ENCODE measurements at regions not wholly inside any gene's neighbourhood (a gene's known extent, or its start where the extent isn't known, plus 50 kb on each side); places are given as distances from the start of the nearest gene placed in this dataset.
"Not testable (repeated sequence)": the region's sequence is repeated elsewhere in the genome, so short reads cannot be mapped to it uniquely, and the experiment has no call there.

DNA sequence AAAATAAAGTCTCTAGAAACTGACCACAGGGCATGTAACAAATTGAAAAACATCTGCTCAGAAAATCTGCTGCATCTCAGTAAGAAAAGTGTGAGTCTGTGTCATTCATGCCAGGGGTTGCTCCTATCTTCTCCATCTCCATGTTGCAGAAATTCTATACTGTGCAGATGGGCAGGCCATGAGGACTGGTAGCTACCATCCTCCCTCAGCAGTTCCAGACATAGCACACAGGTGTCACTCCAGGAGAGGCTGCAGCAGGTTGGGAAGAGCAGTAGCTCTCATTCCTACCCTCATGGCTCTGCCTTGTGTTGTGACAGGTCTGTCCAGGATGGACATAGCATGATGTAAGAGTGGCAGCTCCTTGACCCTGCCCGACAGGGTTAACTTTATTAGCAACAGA lies 173.4 kb downstream of the NDUFS4 start:
- Histone ChIP-seq H3K4me3 (no peak overlapping the region), H3K27ac (no peak overlapping the region)

DNA sequence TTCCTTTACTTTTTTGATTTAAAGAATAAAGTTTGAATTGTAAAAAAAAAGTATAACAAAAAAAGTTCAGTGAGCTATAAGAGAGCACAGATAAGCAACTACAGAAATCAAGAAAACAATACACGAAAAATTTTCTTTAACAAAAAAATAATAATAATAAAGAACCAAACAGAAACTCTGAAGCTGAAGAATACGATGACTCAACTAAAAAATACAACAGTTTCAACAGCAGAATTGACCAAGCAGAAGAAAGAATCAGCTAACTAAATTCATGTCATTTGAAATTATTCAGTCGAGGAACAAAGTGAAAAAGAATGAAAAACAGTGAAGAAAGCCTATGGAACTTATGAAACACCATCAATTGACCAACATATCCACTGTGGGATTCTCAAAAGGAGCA lies 177.7 kb downstream of the NDUFS4 start:
- no peak overlapping the region for H3K4me3 ChIP-seq
- no peak overlapping the region for H3K27ac ChIP-seq

DNA sequence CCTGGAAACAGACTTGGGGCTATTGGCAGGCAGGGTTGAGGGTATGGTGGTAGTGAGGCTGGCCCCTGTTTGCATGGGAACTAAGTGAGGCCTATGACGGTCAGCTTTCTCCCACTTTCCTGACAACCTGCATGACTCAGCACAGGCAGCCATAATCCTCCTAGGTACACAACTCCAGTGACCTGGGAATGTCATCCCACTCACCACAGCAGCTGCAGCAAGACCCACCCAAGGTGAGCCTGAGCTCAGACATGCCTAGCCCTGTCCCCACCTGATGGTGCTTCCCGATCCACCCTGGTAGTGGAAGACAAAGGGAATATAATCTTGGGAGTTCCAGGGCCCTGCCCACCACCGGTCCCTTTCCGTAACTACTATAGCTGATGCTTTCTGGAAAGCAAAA lies 178.7 kb downstream of the NDUFS4 start:
- no peak overlapping the region for H3K27ac ChIP-seq
- no peak overlapping the region for H3K4me3 ChIP-seq

DNA sequence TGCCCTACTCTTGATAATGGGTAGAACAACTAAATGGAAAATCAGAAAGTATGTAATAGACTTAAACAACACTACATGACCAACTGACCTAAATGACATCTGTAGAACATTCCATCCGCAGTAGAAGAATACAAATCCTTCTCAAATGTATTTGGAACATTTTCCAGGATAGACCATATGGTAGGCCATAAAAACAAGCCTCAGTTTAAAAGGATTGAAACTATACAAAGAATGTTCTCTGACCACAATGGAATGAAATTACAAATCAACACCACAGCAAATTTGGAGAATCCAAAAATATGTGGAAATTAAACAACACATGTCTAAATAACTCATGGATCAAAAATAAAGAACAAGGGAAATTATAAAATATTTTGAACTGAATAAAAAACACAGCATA lies 189.2 kb downstream of the NDUFS4 start:
- no peak overlapping the region for H3K4me3 ChIP-seq
- H3K27ac ChIP-seq: no peak overlapping the region

DNA sequence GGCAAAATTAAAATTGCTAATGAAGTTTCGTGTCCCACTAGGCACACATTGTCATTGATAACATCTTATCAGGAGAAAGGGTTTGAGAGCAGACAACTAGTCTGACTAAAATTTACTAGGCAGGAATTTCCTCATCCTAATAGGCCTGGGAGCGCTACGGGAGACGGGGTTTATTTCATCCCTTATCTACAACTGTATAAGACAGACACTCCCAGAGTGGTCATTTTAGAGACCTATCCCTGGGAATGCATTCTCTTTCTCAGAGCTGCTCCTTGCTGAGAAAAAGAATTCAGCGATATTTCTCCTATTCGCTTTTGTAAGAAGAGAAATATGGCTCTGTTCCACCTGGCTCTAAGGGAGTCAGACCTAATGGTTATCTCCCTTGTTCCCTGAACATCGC lies 191.8 kb downstream of the NDUFS4 start:
- H3K27ac ChIP-seq, H3K4me3 ChIP-seq: not testable (repeated sequence)

DNA sequence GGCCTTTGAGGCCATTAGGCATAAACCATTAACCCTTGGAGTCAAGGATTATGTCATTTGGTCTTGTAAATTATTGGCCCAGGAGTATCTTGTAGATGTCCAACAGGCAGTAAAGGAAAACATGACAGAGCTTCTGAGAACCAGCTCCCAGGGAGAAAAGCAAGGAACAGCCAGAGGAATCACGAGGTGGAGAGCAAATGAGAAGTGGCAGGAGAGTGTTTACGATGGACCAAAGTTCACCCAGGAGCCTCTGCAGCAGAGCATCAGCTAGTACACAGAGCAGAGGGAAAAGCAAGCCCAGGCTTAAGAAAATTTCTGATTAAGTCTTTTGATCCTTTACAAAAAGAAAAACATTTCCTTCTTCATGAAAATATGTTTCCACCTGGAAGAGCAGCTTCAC lies 206.2 kb downstream of the NDUFS4 start:
- Histone ChIP-seq H3K27ac (no peak overlapping the region), H3K4me3 (no peak overlapping the region)

DNA sequence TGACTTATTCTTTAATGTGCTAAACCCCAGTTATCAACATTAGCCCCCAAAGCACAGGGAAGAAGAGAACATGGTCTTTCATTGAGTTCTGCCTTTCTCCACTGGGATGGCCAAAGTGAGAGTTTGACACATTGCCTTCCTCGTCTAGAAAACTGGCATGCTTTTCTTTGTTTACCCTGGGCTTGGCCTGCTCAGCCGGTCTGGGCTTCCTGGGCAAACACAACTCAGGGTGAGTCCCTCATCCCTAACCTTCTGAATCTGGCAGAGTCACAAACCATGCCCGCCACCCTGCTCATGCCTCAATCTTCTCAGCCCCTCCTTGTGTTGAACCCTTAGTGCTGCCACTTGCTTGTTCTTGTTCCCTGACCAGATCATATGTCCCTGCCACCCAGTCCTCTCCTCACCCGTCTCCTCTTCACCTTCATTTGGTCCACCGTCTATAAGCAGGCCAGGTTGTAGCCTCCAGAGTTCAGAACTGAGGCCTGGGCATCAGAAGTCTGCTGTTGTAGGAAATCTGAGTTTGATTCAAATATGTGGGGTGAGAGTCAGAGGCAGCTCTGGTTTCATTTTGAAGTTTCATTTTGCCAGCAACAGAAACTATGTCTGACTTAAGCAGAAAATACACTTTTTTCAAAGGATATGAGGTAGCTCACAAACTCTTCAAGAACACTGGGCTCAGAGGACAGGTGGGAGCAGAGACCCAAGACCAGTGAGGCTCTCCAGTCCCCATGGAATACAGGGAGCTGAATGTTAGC lies 217.6 kb downstream of the NDUFS4 start:
- Histone ChIP-seq H3K4me3 (no peak overlapping the region), H3K27ac (no peak overlapping the region)

DNA sequence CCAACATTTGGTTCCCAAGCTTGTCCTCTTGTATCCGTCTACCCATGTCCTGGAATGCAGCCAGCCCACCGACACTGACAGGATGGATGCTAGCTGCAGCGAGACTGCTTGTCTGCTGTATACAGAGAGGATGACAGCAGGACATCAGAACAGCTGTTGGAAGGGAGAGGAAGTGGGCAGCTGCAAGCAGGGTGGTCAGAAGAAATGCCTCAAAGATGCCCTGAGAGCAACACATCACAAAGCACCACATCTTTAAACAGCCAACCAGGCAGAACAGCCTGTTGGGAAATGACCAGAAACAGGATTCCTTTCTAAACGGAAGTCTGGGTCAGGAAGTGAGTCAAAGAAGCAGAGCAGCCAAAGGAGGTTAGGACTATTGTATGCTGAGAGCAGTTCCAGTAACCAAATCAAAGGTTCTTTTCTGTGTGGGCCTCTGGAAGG lies 219.1 kb downstream of the NDUFS4 start:
- Histone ChIP-seq H3K4me3 (no peak overlapping the region), H3K27ac (peak overlapping the region in 1 of 21 experiments; percentile 42)

DNA sequence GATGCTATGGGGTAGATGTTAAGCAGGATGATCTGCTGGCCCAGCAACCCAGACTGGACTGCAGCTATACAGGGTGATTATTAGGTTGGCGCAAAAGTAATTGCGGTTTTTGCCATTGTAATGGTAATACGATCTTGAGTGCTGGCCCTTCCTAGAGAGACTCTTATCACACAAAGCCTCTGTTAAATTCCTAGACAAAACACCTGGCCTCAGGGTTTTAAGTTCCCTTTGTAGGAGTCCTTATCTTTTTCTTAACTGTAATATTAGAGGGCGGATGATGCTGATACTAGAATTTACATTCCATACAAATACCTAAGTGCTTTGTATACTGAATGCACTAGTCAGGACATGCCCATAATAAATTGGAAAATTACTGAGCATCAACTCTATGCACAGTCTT lies 222.2 kb downstream of the NDUFS4 start:
- no peak overlapping the region for H3K27ac ChIP-seq
- H3K4me3 ChIP-seq: no peak overlapping the region

DNA sequence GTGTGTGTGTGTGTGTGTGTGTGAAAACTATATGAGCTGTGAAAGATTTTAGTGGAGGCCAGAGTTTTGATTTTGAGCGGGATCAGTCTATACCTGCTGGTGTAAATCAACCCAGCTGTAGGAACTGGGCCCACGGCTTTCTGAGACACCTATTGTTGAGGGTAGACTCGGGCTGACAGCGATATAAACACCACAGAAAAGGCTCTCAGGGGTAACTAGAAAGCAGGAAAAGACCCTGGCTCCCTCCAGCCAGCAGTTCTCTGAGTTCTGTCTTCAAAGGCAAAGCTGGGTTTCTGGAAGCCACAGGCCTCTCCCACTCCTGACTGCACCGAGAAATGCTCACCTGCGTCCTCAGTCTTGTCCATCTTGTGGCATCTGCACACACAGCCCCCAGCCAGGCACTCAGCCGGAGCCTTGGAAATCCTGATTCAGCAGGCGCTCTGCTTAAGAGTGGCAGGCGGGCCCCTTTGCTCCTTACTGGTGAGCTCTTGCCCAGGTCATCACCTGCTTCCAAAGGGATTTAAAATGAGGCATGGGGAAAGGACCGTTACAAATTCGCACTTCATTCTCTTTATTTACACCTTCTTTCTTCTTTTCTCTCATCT lies 223.3 kb downstream of the NDUFS4 start:
- no peak overlapping the region for H3K4me3 ChIP-seq
- no peak overlapping the region for H3K27ac ChIP-seq

DNA sequence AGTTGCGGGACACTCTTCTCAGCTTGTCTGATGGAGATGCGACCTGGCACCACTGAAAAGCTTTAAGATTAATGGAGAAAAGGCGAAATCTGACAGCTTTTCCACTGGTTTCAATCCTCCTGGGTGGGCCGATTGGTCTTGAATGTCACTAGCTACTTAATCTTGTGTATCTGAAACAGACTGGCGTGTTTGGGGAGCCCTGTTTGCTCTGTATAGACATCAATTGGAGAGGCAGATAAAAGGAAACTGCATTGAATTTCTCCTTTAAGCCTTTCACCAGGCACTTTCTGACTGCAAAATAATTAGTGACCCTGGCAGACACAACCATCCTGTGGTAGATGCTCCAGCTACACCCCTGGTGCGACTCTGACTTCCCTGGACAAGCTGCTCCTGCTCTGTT lies 224.2 kb downstream of the NDUFS4 start:
- Histone ChIP-seq H3K27ac (no peak overlapping the region), H3K4me3 (no peak overlapping the region)

DNA sequence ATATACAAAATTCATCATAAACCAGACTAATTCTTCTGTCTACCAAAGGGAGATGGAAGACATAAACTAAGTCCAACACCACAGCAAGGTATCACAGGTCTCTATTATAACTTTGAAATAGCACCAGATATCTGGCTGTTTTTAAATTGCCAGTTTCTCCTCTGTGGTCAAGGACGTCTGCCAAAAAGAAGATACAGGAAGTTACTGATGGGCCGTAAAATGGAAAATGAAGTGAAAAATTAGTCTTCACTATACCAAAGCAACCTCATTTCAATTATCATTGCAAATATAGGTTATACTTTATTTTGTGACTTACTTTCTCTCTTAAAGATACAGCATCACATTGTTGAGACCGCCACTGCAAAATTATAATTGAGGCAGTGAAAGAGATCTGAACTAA lies 225.5 kb downstream of the NDUFS4 start:
- no peak overlapping the region for H3K4me3 ChIP-seq

DNA sequence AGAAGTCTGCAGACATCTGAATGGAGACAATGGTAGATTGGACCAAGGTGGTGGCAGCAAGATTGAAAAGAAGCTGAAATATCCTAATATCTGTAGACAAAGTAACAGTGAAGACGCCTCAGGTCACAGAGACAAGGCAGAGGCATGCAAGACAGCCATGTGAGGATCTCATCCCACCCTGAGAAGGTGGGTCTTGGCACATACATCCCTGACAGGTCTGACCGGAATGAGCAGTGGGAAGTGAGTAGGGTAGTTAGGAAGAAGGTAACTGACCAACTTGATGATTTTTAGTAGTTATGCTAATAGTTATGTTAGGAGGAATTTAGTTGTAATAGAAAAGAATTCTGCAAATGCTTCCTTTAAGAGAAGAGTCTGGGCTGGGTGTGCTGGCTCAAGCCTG lies 229.6 kb downstream of the NDUFS4 start:
- Histone ChIP-seq H3K27ac (no peak overlapping the region), H3K4me3 (no peak overlapping the region)

More for the DNA sequence above, 225.5 kb downstream of the NDUFS4 start:
- H3K27ac ChIP-seq: no peak overlapping the region

DNA sequence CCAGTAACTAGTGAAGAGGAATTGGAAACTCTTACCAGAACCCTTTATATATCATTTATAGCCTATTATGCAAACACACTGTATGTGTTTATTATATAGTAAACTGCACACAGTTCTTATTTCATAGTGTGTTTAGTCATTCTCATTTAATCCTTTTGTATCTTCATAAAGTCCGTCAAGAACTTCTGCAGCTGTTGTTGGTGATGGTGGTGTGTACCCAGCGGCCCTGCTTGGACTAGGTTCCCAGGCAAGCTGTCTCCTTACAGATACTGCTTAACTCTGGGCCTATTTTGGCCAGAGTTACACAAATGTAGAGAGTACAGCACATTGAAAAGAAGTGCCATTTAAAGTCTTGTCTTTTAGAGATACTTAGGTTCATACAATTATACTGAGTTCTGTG lies 231.9 kb downstream of the NDUFS4 start:
- H3K4me3 ChIP-seq: no peak overlapping the region
- no peak overlapping the region for H3K27ac ChIP-seq

DNA sequence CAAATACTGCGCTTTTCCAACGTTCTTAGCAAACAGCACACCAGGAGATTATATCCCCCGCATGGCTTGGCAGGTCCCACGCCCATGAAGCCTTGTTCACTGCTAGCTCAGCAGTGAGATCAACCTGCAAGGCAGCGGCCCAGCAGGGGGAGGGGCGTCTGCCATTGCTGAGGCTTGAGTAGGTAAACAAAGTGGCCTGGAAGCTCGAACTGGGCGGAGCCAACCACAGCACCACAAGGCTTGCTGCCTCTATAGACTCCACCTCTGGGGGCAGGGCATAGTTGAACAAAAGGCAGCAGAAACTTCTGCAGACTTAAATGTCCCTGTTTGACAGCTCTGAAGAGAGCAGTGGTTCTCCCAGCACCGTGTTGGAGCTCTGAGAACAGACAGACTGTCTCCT lies 239.2 kb downstream of the NDUFS4 start:
- H3K4me3 ChIP-seq, H3K27ac ChIP-seq: not testable (repeated sequence)

DNA sequence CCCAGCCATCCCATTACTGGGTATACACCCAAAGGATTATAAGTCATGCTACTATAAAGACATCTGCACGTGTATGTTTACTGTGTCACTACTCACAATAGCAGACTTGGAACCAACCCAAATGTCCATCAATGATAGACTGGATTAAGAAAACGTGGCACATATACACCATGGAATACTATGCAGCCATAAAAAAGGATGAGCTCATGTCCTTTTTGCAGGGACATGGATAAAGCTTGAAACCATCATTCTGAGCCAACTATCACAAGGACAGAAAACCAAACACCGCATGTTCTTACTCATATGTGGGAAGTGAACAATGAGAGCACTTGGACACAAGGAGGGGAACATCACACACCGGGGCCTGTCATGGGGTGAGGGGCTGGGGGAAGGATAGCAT lies 248.0 kb downstream of the NDUFS4 start:
- not testable (repeated sequence) for H3K4me3 ChIP-seq, H3K27ac ChIP-seq

DNA sequence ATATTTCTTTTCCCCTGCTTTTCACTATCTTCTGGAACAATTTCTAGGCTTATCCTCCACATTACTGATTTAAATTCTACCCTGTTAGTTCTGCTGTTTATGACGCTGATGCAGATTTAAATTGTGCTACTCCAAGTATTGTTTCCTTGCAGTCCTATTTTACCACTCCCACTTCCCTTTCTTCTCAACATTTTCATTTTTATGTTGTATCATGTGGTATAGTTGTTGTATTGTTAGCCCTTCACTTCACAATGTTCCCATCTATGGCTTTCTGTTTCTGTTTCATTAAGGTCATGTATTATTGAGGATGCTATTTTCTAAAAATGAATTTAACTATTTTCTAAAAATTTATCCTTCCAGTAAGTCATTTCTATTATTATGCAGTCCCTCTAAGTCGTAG lies 254.4 kb downstream of the NDUFS4 start:
- Histone ChIP-seq H3K27ac (no peak overlapping the region), H3K4me3 (no peak overlapping the region)

DNA sequence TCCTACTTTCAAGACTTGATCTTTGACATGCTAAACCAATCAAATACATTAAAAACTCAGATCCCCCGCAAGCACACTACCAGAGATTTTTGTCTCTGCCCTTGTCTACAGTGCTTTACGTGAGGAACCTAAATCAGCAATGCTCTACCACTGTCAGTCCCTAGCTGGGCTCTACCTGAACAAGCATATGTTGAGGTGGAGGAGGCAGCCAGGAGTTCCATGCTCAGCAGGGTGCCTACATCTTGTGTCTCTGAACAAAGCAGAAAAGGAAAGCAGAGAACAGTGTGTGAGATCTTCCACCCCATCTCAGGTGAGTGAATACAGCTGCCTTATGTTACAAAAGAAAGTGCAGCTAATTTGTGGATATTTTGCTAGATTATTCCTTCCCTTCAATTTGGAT lies 255.0 kb downstream of the NDUFS4 start:
- no peak overlapping the region for H3K4me3 ChIP-seq
- H3K27ac ChIP-seq: no peak overlapping the region

DNA sequence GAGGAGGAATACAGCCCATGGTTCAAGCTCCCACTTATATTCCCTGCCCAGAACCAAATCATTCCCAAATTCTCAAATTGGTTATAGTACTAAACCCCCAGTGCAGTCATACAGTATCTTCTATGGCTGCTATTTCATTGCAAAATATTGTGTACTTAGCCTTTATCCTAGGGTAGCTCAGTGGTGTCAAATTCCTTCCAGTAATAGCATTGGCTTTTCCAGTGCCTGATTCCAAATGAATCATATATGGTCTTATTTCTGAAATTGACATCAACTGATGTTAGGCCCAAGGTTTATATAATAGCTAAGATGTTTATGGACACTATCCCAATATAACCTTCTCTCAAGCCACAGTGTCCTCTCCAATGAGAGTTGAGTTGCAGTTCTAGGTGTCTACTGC lies 256.7 kb downstream of the NDUFS4 start:
- Histone ChIP-seq H3K4me3 (no peak overlapping the region), H3K27ac (no peak overlapping the region)

DNA sequence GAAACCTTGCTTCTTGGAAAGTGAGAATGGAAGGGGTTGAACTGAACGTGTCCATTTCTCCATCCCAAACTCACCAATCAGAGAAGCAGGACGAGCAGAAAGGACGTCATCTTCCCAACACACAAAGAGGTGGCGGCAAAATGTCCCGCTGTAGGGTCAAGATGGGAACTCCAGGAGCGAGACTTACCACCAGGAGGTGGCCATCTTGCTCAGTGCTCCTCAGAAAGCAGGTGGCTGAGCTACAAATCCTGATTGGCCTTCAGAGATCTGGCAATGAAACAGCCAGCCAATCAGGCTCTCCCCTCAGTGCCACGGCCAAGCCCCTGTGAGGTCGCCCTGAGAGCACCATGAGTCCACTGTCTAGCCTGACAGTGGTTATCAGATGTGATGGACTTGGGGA lies 259.0 kb downstream of the NDUFS4 start:
- Histone ChIP-seq H3K27ac (no peak overlapping the region), H3K4me3 (no peak overlapping the region)

DNA sequence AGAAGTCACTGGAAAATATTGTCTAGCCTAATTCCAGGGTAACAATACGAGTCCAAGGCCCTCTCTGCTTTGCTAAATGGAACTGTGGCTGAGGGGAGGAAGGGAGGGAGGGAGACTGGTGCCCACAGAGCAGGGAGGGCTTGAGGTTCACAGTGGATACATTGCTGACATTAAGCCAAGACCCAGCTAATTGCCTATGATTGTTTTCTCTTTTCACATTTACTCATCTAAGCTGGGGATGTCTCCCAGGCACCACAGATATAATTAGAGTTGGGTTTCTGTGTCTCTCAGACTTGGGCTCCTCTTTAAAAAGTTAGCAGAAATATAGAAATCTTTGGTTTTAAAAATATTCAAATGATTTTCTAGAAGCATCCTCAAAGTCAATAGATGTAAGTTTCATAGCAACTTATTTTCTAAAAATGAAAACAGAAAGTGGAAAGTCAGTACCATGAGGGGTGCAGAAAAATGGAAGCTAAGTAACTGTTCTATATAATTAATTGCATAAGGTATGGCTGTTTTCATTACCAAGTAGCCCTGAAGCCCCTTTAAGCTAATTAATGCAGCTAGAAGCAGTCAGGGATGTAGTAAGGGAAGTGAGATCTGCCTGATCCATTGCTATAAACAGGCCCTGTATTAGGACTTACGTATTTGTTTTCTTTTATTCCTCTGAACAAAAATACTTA lies 259.8 kb downstream of the NDUFS4 start:
- H3K4me3 ChIP-seq: no peak overlapping the region
- H3K27ac ChIP-seq: no peak overlapping the region

Data from skin epidermis (tissue), 12 donors.